Astrocyte of the hippocampus (primary cell): ENCODE measurements at regions not wholly inside any gene's neighbourhood (a gene's known extent, or its start where the extent isn't known, plus 50 kb on each side); places are given as distances from the start of the nearest gene placed in this dataset.

Experiments
- DNase-seq: peaks from one replicate; pipeline ENCODE4 v3.0.0; 2011; ENCODE audit warnings: low read depth, low spot score

DNA sequence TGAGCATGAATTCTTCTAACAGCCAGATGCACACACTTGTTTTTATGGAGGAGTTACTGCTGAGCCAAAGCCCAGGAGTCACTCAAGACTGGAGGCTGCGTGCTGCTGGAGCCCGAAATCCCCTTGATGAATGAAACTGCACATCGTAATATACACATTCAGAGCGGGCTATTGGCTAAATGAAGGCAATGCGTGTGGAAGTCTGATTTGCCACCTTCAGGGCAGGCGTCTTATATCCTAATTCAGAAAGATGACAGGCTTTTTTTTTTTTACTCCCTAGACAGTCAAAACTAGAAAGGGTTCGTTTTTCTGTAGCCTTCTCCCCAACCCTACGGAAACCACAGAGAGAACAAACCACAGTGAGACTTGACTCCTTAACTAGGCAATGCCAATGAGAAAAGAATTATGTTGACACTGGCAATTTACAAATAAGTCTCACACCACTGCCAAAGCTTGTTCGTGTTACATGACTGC is 227.2 kb upstream of the KLF14 start:
- peak; percentile 89 for DNase-seq

- DNase-seq: no peak
These were observed 228.1 kb upstream of the KLF14 start for GRCh38 chr7:130962109-130962508.

GRCh38 chr7:130963339-130963738 is 229.3 kb upstream of the KLF14 start:
- no peak for DNase-seq

GRCh38 chr7:130965515-130965914 is 231.5 kb upstream of the KLF14 start:
- no peak for DNase-seq

- peak; percentile 63 for DNase-seq
These were observed 232.4 kb upstream of the KLF14 start for GRCh38 chr7:130966246-130967009.

DNA sequence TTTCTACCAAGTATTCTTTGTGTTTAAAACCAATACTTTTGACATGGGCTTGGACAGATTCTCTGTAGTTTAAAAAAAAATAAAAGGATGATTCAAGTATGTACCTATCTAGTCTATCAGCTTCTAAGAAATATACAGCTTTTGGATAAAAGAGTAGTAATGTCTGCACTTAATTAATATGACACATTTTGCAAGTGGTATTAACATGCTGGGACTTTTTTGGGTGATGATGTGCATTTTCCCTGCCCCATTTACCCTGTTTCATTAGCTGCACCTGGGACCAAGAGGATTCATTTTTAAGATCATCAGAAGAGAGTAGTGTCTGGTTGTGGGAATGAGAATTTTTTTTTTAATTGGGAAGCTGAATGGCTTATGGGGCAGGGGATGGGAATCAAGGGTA is 236.2 kb upstream of the KLF14 start:
- no peak for DNase-seq

DNA sequence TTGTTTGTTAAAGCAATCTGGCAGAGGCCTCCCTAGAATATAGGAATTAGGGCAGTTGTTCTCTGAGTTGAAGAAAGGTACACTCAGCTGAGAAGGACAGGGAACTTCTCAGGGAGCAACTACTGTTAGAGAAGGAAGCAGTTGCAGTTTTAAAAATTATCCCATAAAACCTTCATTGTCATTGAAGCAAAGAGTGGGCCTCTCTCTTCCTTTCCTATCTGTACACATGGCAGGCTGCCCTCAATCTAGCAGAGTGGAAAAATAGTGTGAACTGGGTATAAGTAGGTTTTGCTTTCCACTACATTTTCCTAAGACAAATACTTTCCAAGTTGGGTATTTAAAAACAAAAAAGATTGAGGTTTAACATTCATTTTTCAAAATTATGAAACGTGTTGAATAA is 236.7 kb upstream of the KLF14 start:
- no peak for DNase-seq

GRCh38 chr7:130971297-130971696 is 237.3 kb upstream of the KLF14 start:
- DNase-seq: no peak

DNA sequence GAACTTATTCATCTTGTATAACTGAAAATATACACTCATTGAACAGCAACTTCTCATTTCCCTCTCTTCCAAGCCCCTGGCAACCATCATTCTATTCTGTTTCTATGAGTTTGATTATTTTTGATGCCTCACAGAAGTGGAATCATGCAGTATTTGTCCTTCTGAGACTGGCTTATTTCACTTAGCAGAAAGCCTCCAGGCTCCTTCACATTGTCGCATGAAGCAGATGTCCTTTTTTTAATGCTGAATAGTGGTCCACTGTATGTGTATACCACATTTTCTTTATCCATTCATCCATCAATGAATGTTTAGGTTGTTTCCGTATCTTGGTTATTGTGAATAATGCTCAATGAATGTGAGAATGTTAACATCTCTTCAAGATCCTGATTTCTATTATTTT is 238.2 kb upstream of the KLF14 start:
- DNase-seq: no peak

DNA sequence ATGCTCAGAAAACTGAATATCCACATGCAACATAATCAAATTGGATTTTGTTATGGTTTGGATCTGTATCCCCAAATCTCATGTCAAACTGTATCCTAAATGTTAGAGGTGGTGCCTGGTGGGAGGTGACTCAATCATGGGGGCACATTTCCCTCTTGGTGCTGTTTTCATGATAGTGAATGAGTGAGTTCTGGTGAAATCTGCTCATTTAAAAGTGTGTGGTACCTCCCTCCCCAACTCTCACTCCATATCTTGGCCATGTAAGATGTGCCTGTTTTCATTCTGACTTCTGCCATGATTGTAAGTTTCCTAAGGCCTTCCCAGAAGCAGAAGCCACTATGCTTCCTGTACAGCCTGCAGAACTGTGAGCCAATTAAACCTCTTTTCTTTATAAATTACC is 239.6 kb upstream of the KLF14 start:
- no peak for DNase-seq

- DNase-seq: no peak
These were observed 240.2 kb upstream of the KLF14 start for GRCh38 chr7:130974169-130974568.

DNA sequence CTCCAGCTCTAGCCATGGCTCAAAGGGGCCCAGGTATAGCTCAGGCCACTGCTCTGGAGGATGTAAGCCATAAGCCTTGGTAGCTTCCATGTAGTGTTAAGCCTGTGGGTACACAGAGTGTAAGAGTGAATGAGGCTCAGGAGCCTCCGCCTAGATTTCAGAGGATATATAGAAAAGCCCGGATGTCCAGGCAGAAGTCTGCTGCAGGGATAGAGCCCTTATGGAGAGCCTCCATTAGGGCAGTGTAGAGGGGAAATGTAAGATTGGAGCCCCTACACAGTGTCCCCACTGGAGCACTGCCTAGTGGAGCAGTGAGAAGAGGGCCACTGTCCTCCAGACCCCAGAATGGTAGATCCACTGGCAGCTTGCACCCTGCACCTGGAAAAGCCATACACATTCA is 240.8 kb upstream of the KLF14 start:
- DNase-seq: no peak

- no peak for DNase-seq
These were observed 241.7 kb upstream of the KLF14 start for GRCh38 chr7:130975731-130976130.

DNA sequence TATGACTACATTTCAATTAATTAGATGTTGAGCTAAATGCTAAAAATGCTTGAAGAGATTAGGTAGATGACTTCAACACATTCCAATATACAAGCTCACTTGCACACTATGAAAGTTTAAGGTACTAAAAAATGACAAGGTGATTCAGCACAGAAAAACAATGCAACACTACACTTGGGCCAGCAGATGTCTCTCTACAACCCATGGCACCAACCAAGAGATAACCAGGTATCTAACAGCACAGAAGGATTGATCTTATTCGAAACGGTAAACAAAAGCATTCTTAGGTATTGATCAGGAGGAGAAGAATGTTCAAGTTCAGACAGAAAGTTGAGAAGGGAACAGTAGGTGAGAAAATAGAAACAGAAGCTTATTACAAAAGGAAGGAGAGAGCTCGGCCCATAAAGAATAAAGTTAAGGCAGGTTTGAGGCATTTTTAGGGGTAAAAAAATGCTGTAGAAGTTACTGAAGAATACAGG is 248.2 kb upstream of the KLF14 start:
- DNase-seq: peak; percentile 61

- DNase-seq: no peak
These were observed 248.6 kb upstream of the KLF14 start for GRCh38 chr7:130982651-130983050.

GRCh38 chr7:130985361-130985760 is 251.4 kb upstream of the KLF14 start:
- no peak for DNase-seq

- DNase-seq: no peak
These were observed 252.3 kb upstream of the KLF14 start for GRCh38 chr7:130986261-130986690.

GRCh38 chr7:130987092-130987491 is 253.1 kb upstream of the KLF14 start:
- DNase-seq: no peak

GRCh38 chr7:130988443-130988842 is 254.4 kb upstream of the KLF14 start:
- DNase-seq: no peak

DNA sequence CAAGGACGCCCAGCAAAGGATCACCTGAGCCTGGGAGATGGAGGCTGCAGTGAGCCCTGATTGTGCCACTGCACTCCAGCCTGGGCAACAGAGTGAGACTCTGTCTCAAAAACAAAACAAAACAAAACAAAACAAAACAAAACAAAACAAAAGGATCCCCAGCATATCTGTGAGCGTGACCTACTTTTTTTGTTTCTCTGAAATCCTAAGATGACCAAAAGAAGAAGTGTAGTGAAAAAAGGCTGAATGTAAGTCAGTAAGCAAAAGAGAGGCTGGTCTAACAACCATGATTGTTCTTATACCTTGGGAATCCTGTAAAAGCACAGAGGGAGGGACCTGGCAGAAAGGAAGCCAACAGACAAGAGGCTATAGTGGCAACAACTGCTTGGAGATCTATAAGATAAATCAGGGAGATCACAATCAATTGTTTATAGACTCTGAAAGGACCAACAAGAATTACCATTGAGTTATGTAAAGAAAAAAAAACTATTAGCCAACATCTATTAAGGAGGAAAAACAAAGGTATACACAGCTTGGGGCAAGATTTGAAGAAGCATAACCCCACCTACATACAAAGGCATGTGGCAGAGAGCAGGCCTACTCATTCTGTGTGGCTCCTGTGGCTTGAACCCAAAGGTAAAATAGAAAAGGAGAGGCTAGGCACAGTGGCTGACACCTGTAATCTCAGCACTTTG is 255.2 kb upstream of the KLF14 start:
- no peak for DNase-seq

DNA sequence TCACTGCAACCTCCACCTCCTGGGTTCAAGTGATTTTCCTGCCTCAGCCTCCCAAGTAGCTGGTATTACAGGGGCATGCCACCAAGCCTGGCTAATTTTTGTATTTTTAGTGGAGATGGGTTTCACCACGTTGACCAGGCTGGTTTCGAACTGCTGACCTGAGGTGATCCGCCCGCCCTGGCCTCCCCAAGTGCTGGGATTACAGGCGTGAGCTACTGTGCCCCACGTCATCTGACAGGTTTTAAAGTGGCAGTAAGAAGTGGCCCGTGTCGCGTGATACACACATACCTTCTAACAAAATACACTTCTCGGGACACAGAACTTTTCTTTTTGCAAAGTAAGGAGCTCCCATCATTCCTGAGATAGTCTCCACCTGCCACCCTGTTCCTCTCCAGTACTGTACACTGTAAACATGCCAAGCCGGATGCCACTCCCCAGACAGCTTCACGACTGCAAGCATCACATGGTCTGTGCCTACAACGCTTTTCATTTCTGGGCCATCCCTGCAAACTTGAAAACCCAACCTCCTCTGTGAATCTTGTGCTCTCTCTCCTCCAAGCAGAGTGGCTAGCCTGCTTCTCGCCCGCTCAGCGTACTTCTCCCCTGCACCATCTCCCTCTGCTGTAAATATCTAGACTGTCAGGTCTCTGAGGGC is 256.3 kb upstream of the KLF14 start:
- no peak for DNase-seq

- DNase-seq: no peak
These were observed 259.8 kb upstream of the KLF14 start for GRCh38 chr7:130993671-130994365.
